Hepatocyte (in vitro differentiated cells): ENCODE measurements at regions not wholly inside any gene's neighbourhood (a gene's known extent, or its start where the extent isn't known, plus 50 kb on each side); places are given as distances from the start of the nearest gene placed in this dataset.

Experiments used
- CTCF ChIP-seq: fragments of 200-600 bp; sonication (generic); IDR thresholded peaks from 2 replicates; pipeline ENCODE4 v1.5.1; 2016; ENCODE audit warnings: antibody characterized with exemption, mild to moderate bottlenecking; ENCODE audit not compliant: poor library complexity
- EZH2phosphoT487 ChIP-seq: fragments of 200-600 bp; sonication (generic); IDR thresholded peaks from one replicate; pipeline ENCODE4 v1.6.1; 2018; ENCODE audit warnings: antibody characterized with exemption, mild to moderate bottlenecking, low read depth, moderate library complexity; ENCODE audit not compliant: unreplicated experiment, severe bottlenecking

- TF ChIP-seq EZH2phosphoT487 (no peak), CTCF (no peak)
Measured at GRCh38 chr11:23772081-23772480, 724.8 kb upstream of the LUZP2 start.
